Lower lobe of right lung (tissue), 2 donors: ENCODE measurements at regions not wholly inside any gene's neighbourhood (a gene's known extent, or its start where the extent isn't known, plus 50 kb on each side); places are given as distances from the start of the nearest gene placed in this dataset.

Experiments
- ATAC-seq, 2 donors: fragments of 200-7000 bp; cut with Tn5 transposase; one replicate each; pipeline ENCODE4 v1.9.1; 2020 to 2022; ENCODE audit warnings: mild to moderate bottlenecking in 2 of 2, moderate library complexity in 2 of 2
- DNase-seq: peaks from one replicate; pipeline ENCODE4 v3.0.0-alpha.2; 2020
- H3K27ac ChIP-seq: fragments of 200-600 bp; one replicate; pipeline ENCODE4 v1.8.0; 2022
- H3K27me3 ChIP-seq: fragments of 200-600 bp; one replicate; pipeline ENCODE4 v1.8.0; 2022; ENCODE audit warnings: low read depth
- H3K36me3 ChIP-seq: fragments of 200-600 bp; one replicate; pipeline ENCODE4 v1.8.0; 2022; ENCODE audit warnings: mild to moderate bottlenecking
- H3K4me1 ChIP-seq: fragments of 200-600 bp; one replicate; pipeline ENCODE4 v1.8.0; 2022
- H3K4me3 ChIP-seq: fragments of 200-600 bp; one replicate; pipeline ENCODE4 v1.8.0; 2022; ENCODE audit warnings: mild to moderate bottlenecking
- H3K9me3 ChIP-seq: fragments of 200-600 bp; one replicate; pipeline ENCODE4 v1.8.0; 2022
- intact Hi-C: fragments of 100-400 bp; cut with DNase I; formaldehyde crosslinking; loops from one replicate; pipeline ENCODE4 v1.11.0; 2022
- TF ChIP-seq, protein P1 (sequence below): fragments of 200-600 bp; IDR thresholded peaks from one replicate; pipeline ENCODE4 v1.8.0; 2022; ENCODE audit warnings: antibody characterized with exemption, mild to moderate bottlenecking
- donor health status: DM: no; HTN: yes; CAD: no; lungs with severe emphysema.

DNA sequence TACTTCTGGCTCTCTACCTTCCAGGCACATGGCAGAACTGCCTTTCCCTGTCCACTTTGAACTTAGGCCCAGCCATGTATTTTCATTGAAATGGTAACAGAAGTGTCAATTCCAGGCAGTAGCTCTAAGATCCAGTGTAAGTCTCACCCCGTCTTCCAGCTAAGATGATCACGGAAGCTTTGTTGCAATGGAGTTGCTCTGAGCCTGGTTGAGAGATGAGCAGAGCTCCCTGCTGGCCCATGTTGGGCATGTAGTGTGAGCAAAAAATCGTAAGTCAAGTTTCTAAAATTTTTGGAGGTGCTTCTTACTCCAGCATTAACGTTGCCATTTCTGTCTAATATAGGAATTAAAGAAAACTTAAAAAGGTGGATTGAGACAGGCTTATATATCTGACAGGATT, 274.4 kb downstream of the IPMK start:
- TF ChIP-seq, protein P1, sequence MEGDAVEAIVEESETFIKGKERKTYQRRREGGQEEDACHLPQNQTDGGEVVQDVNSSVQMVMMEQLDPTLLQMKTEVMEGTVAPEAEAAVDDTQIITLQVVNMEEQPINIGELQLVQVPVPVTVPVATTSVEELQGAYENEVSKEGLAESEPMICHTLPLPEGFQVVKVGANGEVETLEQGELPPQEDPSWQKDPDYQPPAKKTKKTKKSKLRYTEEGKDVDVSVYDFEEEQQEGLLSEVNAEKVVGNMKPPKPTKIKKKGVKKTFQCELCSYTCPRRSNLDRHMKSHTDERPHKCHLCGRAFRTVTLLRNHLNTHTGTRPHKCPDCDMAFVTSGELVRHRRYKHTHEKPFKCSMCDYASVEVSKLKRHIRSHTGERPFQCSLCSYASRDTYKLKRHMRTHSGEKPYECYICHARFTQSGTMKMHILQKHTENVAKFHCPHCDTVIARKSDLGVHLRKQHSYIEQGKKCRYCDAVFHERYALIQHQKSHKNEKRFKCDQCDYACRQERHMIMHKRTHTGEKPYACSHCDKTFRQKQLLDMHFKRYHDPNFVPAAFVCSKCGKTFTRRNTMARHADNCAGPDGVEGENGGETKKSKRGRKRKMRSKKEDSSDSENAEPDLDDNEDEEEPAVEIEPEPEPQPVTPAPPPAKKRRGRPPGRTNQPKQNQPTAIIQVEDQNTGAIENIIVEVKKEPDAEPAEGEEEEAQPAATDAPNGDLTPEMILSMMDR = no peak
- no peak overlapping the region for H3K27ac ChIP-seq
- intact Hi-C loops = no loop called here
- DNase-seq (no peak), ATAC-seq (no peak)
- H3K4me3 ChIP-seq = no peak overlapping the region
- no peaks in the 10 kb centered on the region for H3K27me3 ChIP-seq
- H3K4me1 ChIP-seq = no peaks in the 10 kb centered on the region
- H3K36me3 ChIP-seq = no peaks in the 10 kb centered on the region
- no peaks in the 10 kb centered on the region for H3K9me3 ChIP-seq

DNA sequence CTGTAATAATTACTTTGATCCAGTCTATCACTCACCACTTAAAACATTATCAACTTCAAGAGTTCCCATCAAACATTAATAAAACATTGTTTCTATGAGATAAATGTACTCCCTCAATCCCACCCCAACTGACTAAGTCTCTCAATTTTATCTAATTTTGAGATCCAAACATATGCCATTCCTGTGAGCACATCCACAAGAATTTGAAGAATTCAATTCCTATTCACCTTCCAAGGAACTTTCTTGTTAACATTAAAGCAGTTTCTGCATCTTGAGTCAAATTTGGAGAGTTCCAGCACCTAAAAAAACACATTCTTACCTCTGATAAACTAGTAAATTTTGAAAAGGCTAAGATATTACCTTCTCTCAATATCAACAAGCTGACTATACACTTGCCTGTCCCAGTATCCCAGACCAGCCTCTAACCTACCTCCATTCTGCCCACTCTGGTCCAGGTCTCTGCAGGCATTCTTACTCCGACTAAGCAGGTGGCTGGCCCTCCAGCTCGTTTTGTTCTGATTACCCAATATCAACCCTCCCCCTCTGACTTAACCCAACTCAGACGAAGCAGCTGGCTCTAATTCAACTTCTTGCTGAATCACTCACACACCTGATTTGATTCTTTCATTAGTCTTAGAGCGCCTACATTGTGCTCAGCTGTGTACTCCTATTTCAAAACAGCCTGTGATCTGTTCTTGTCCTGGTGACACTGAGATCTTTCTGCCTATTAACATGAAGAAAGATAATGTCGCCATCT, 275.2 kb downstream of the IPMK start:
- TF ChIP-seq, protein P1 = no peak
- no peaks in the 10 kb centered on the region for H3K27me3 ChIP-seq
- H3K4me3 ChIP-seq = no peak overlapping the region
- no peak for DNase-seq
- intact Hi-C loops = no loop called here
- H3K27ac ChIP-seq = no peak overlapping the region
- no peak for ATAC-seq
- H3K9me3 ChIP-seq = no peaks in the 10 kb centered on the region
- no peaks in the 10 kb centered on the region for H3K36me3 ChIP-seq
- no peaks in the 10 kb centered on the region for H3K4me1 ChIP-seq

DNA sequence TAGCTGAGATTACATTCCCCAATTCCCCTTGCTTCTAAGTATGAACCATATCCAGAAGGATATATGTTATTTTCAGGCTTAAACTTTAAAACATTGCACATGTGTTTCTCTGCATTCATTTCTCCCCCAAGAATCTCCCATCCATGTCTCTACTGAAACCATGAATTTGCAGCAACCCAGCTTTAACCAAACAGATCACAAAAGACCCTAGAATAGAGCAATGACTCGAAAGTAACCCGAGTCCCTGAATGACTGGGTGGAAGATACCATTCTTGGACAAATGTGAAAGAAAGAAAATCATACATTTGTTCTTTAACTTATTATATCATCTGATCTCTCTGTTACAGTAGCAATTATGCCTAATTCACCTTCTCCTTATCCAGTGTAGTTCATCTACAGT, 278.7 kb downstream of the IPMK start:
- TF ChIP-seq, protein P1 = no peak
- Histone ChIP-seq H3K36me3 (no peaks in the 10 kb centered on the region), H3K27me3 (no peaks in the 10 kb centered on the region), H3K27ac (no peak overlapping the region), H3K4me3 (no peak overlapping the region), H3K9me3 (no peaks in the 10 kb centered on the region), H3K4me1 (no peaks in the 10 kb centered on the region)
- intact Hi-C loops = no loop called here
- DNase-seq = no peak
- no peak for ATAC-seq

DNA sequence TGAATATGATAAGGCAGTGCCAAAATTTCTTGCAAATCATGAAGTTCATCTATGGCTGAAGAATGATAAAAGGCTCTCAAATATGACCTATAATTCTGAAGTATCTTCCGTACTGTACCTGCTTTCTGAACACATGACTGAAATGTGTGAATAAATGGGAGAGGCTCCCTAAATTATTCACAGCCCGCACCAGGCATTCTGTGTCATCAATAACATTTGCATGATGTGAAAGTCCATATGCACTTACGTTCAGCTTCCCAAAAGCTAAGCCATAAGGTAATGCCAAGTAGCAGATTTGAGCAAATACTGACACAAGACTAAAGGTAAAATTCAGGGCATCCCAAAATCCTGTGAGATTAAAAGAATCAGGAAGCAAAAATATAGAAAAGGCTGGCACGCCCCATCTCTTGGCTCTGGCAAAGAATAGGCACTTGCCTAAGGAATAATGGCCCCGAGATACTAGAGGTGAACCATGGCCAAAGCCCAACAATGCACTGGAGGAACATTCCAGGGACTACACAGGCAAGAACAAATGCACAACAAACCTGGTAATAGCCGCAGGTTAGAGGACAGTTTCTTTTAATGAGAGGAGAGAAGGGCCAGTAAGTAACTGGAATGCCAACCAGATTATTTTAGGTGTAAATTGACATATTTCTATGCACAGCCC, 280.5 kb downstream of the IPMK start:
- H3K27me3 ChIP-seq = no peaks in the 10 kb centered on the region
- TF ChIP-seq, protein P1 = no peak
- no peaks in the 10 kb centered on the region for H3K36me3 ChIP-seq

DNA sequence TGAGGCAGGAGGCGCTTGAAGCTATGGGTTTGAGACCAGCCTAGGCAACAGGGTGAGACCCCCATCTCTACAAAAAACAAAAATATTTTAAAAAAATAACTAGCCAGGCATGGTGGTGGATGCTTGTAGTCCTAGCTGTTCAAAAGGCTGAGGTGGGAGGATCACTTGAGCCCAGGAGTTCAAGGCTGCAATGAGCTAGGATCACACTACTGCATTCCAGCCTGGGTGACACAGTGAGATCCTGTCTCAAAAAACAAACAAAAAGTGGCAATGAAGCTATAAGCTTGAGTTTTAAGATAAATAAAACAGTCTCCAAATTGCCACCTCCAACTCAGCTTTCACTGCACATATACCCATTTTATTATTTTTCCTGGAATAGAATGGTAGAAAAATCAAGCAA, 281.3 kb downstream of the IPMK start:
- Histone ChIP-seq H3K27me3 (no peaks in the 10 kb centered on the region), H3K4me3 (no peak overlapping the region), H3K36me3 (no peaks in the 10 kb centered on the region), H3K27ac (no peak overlapping the region), H3K9me3 (no peaks in the 10 kb centered on the region), H3K4me1 (no peaks in the 10 kb centered on the region)
- ATAC-seq (no peak), DNase-seq (no peak)
- TF ChIP-seq, protein P1 = no peak
- intact Hi-C loops = no loop called here

More for the DNA sequence above, 280.5 kb downstream of the IPMK start:
- ATAC-seq = no peak
- no peak overlapping the region for H3K4me3 ChIP-seq
- no peak for DNase-seq
- intact Hi-C loops = no loop called here
- no peaks in the 10 kb centered on the region for H3K4me1 ChIP-seq
- no peaks in the 10 kb centered on the region for H3K9me3 ChIP-seq
- H3K27ac ChIP-seq = no peak overlapping the region
